Transverse colon (tissue), 4 donors: ENCODE measurements at regions not wholly inside any gene's neighbourhood (a gene's known extent, or its start where the extent isn't known, plus 50 kb on each side); places are given as distances from the start of the nearest gene placed in this dataset.

Experiments used
- DNase-seq: peaks from one replicate; pipeline ENCODE4 v3.0.0-alpha.2; 2019
- H3K27ac ChIP-seq, 4 donors: fragments of 200-600 bp; sonication (generic); 2 replicates each; pipeline ENCODE4 v1.5.1; 2016 to 2018; ENCODE audit warnings: inconsistent platforms in 4 of 4
- H3K27me3 ChIP-seq: fragments of 200-600 bp; sonication (generic); 2 replicates; pipeline ENCODE4 v1.5.1; 2017; ENCODE audit warnings: inconsistent platforms
- H3K36me3 ChIP-seq, 4 donors: fragments of 200-600 bp; sonication (generic); 2 replicates each; pipeline ENCODE4 v1.5.1; 2017 to 2019; ENCODE audit warnings: inconsistent platforms in 4 of 4
- H3K4me1 ChIP-seq, 4 donors: fragments of 200-600 bp; sonication (generic); 2 replicates each; pipeline ENCODE4 v1.5.1; 2017 to 2020; ENCODE audit warnings: inconsistent platforms in 4 of 4
- H3K4me3 ChIP-seq, 4 donors: fragments of 200-600 bp; sonication (generic); 1 replicate in 1 of 4; 2 replicates in 3 of 4; pipeline versions ENCODE4 v1.5.1 to v1.6.1; 2017 to 2019; ENCODE audit warnings: inconsistent platforms in 4 of 4
- H3K9me3 ChIP-seq, 2 donors: fragments of 200-600 bp; sonication (generic); 2 replicates each; pipeline ENCODE4 v1.5.1; 2017 to 2019; ENCODE audit warnings: inconsistent platforms in 2 of 2
- EP300 ChIP-seq: sonication (generic); formaldehyde crosslinking; IDR thresholded peaks from one replicate; pipeline ENCODE4 v1.6.1; 2017; ENCODE audit warnings: antibody characterized with exemption, low read depth
- POLR2A ChIP-seq: fragments of 450-650 bp; IDR thresholded peaks from one replicate; pipeline ENCODE4 v1.6.1; 2016; ENCODE audit warnings: antibody characterized with exemption, mild to moderate bottlenecking, moderate library complexity
- POLR2AphosphoS5 ChIP-seq, 3 donors: sonication (generic); formaldehyde crosslinking; IDR thresholded peaks; one replicate each; pipeline ENCODE4 v1.6.1; 2016; ENCODE audit warnings: antibody characterized with exemption in 3 of 3
- WGBS, 2 donors: methylation state at CpG; one replicate each; pipeline ENCODE4 v1.1.5; 2018; ENCODE audit warnings: low coverage in 1 of 2; 5-methylcytosine and 5-hydroxymethylcytosine counted together
- in situ Hi-C, 4 donors: fragments of 200-750 bp; cut with MboI; loops; one replicate each; pipeline versions ENCODE4 v1.15.0 to v1.15.1; 2017; ENCODE audit warnings: low sequenced_read_pairs in 3 of 4, low pct_ligation_motif_present in 1 of 4, low pct_unique_long_range_greater_than_20kb in 1 of 4
- intact Hi-C: fragments of 100-400 bp; cut with DNase I; formaldehyde crosslinking; loops from one replicate; pipeline ENCODE4 v1.15.1; 2023; ENCODE audit warnings: low total_unique reads
- TF ChIP-seq, protein P1 (sequence below), 5 experiments: fragments of 200-600 bp in 3 of 5; fragments of 450-650 bp in 2 of 5; sonication (generic) in 3 of 5; IDR thresholded peaks; 1 replicate in 2 of 5; 2 replicates in 3 of 5; pipeline ENCODE4 v1.5.1; 2016 to 2017; ENCODE audit warnings: antibody characterized with exemption in 5 of 5, inconsistent platforms in 3 of 5, mild to moderate bottlenecking in 2 of 5, moderate library complexity in 1 of 5

DNA sequence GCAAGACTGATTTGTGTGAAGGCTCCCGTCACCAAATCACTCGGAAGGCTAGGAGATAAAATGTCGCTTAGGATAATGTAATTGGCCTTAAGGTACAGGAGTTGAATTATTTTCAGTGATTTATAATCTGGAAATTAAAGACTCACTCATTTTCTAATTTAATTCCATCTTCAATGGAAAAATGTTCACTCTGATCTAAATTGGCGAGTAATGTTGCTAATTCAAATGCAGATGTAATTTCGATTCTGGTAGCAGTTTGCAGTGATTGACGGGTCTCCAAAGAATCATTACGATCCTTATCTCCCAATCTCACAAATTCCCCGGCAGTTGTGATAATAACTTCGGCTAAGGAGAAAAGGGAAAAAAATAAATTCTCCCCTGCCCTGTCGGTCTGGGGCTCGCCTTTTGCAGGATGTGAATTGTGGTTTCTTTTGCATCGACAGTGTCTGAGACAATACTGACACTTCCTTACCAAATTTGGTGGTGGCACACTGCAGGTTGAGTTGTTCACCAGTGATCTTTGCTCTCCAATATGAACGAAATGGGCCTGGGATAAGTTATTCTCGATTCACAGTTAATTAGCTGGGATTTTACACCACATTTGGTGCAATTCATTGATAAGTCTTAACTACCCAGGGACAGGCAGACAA lies 215.1 kb upstream of the GPR26 start:
- DNase-seq: no peak
- no peak overlapping the region for H3K27ac ChIP-seq
- no peaks in the 10 kb centered on the region for H3K27me3 ChIP-seq
- H3K36me3 ChIP-seq: no peaks in the 10 kb centered on the region
- no peaks in the 10 kb centered on the region for H3K4me1 ChIP-seq
- no peak overlapping the region for H3K4me3 ChIP-seq
- in situ Hi-C loops: no loop called here
- WGBS, 2 donors: 75 to 79% methylated on average over 9 to 14 of the region's 14 CpGs
- TF ChIP-seq POLR2AphosphoS5 (IDR thresholded peaks at IDR 0.05) (no peak), POLR2A (no peak), EP300 (no peak)
- TF ChIP-seq, protein P1, sequence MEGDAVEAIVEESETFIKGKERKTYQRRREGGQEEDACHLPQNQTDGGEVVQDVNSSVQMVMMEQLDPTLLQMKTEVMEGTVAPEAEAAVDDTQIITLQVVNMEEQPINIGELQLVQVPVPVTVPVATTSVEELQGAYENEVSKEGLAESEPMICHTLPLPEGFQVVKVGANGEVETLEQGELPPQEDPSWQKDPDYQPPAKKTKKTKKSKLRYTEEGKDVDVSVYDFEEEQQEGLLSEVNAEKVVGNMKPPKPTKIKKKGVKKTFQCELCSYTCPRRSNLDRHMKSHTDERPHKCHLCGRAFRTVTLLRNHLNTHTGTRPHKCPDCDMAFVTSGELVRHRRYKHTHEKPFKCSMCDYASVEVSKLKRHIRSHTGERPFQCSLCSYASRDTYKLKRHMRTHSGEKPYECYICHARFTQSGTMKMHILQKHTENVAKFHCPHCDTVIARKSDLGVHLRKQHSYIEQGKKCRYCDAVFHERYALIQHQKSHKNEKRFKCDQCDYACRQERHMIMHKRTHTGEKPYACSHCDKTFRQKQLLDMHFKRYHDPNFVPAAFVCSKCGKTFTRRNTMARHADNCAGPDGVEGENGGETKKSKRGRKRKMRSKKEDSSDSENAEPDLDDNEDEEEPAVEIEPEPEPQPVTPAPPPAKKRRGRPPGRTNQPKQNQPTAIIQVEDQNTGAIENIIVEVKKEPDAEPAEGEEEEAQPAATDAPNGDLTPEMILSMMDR (IDR thresholded peaks at IDR 0.05): no peak
- no peaks in the 10 kb centered on the region for H3K9me3 ChIP-seq
- intact Hi-C loops: no loop called here

- WGBS, 2 donors: 60 to 72% methylated on average over 3 to 14 of the region's 14 CpGs
- Histone ChIP-seq H3K27me3 (no peaks in the 10 kb centered on the region), H3K9me3 (no peaks in the 10 kb centered on the region), H3K27ac (no peak overlapping the region), H3K4me1 (no peaks in the 10 kb centered on the region), H3K4me3 (no peak overlapping the region), H3K36me3 (no peaks in the 10 kb centered on the region)
- no peak for DNase-seq
- in situ Hi-C loops (no loop called here), intact Hi-C loops (no loop called here)
- TF ChIP-seq, protein P1 (IDR thresholded peaks at IDR 0.05): no peak
- TF ChIP-seq POLR2A: no peak
- no peak for TF ChIP-seq POLR2AphosphoS5 (IDR thresholded peaks at IDR 0.05)
- no peak for TF ChIP-seq EP300
Observed at GRCh38 chr10:123451618-123452245, 214.4 kb upstream of the GPR26 start.

GRCh38 chr10:123454987-123455386 lies 211.2 kb upstream of the GPR26 start:
- Histone ChIP-seq H3K4me3 (no peak overlapping the region), H3K27ac (no peak overlapping the region), H3K27me3 (no peaks in the 10 kb centered on the region), H3K9me3 (no peaks in the 10 kb centered on the region), H3K4me1 (no peaks in the 10 kb centered on the region), H3K36me3 (no peaks in the 10 kb centered on the region)
- intact Hi-C loops: no loop called here
- 93 to 98% methylated on average over 3 to 4 of the region's 4 CpGs for WGBS, 2 donors
- DNase-seq: no peak
- in situ Hi-C loops: no loop called here
- TF ChIP-seq EP300 (no peak), POLR2A (no peak), POLR2AphosphoS5 (IDR thresholded peaks at IDR 0.05) (no peak)
- TF ChIP-seq, protein P1 (IDR thresholded peaks at IDR 0.05): no peak

- Histone ChIP-seq H3K4me1 (no peaks in the 10 kb centered on the region), H3K4me3 (no peak overlapping the region), H3K9me3 (no peaks in the 10 kb centered on the region), H3K27me3 (no peaks in the 10 kb centered on the region), H3K36me3 (no peaks in the 10 kb centered on the region), H3K27ac (no peak overlapping the region)
- TF ChIP-seq POLR2A (no peak), EP300 (no peak), POLR2AphosphoS5 (IDR thresholded peaks at IDR 0.05) (no peak)
- TF ChIP-seq, protein P1 (IDR thresholded peaks at IDR 0.05): no peak
- 73% methylated on average over 3 of the region's 3 CpGs; no CpG with 5 or more reads in 1 of the 2 donors for WGBS, 2 donors
- in situ Hi-C loops: no loop called here
- no peak for DNase-seq
- intact Hi-C loops: no loop called here
Observed at GRCh38 chr10:123455861-123456260, 210.3 kb upstream of the GPR26 start.
